ENCODE measurements at regions not wholly inside any gene's neighbourhood (a gene's known extent, or its start where the extent isn't known, plus 50 kb on each side); places are given as distances from the start of the nearest gene placed in this dataset.

DNA sequence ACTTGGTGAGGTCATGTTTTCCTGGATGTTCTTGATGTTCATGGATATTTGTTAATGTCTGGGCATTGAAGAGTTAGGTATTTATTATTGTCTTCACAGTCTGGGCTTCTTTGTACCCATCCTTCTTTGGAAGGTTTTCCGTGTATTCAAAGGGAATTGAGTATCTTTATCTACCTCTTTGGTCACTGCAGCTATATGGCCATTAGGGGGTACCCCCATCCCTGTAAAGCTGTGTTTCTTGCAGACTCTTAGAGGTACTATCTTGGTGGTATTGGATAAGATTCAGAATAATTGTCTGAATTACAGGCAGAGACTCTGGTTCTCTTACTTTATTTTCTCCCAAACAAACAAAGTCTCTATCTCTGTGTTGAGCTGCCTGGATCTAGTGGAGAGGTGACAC, 401.6 kb upstream of the FSIP2 start:
- no peak for TF ChIP-seq EZH2 (IDR thresholded peaks at IDR 0.05)
- no peak for TF ChIP-seq POLR2AphosphoS5 (IDR thresholded peaks at IDR 0.05; ENCODE audit: borderline replicate concordance, low read depth, low read length)
- no peak for TF ChIP-seq FOXP2 (optimal IDR thresholded peaks at IDR 0.05; ENCODE audit: control extremely low read depth, extremely low read length, insufficient read depth)

Measured in SK-N-MC (cell line).